HepG2 (cell line): ENCODE measurements at regions not wholly inside any gene's neighbourhood (a gene's known extent, or its start where the extent isn't known, plus 50 kb on each side); places are given as distances from the start of the nearest gene placed in this dataset.

Source experiments
- ATAC-seq: fragments of 200-7000 bp; cut with Tn5 transposase; 3 replicates; pipeline ENCODE4 v1.9.1; 2020; ENCODE audit warnings: mild to moderate bottlenecking, moderate library complexity
- BruUV-seq: library from RNA; stranded (reverse); fragments of 400-500 nt; replicated peaks from 2 replicates; lab custom pipeline; 2021; lab: Mats Ljungman, UMichigan
- CTCF ChIA-PET: fragments of 300-600 bp; formaldehyde crosslinking; extraction: SDS; loops from one replicate; lab custom pipeline; 2021; ENCODE audit warnings: low total read pairs, inconsistent platforms, low intra/inter-chr PET ratio; lab: Yijun Ruan, JAX
- POLR2A ChIA-PET: fragments of 350-600 bp; sonication (Branson Sonifier 250); formaldehyde crosslinking; loops from one replicate; lab custom pipeline; 2020; ENCODE audit warnings: antibody characterized with exemption, inconsistent platforms; lab: Yijun Ruan, JAX
- DNase-seq: peaks from one replicate; pipeline ENCODE4 v3.0.0-alpha.2; 2015; ENCODE audit warnings: low spot score
- FAIRE-seq: peaks from 3 replicates; lab custom pipeline; 2011; peaks lifted over from hg19 to GRCh38; lab: Jason Lieb, UNC
- H2AFZ ChIP-seq: one replicate; pipeline ENCODE4 v1.6.1; 2011; ENCODE audit warnings: low read length, inconsistent platforms
- H3K27ac ChIP-seq: fragments of 300-600 bp; 3 replicates; pipeline ENCODE4 v1.8.0; 2011; ENCODE audit warnings: mixed run types, mild to moderate bottlenecking, mixed read lengths, low read length, inconsistent platforms; ENCODE audit not compliant: insufficient read depth; ENCODE audit errors: extremely low read length
- H3K27me3 ChIP-seq, 2 experiments: fragments of 200-600 bp in 1 of 2; 2 replicates in 1 of 2; 3 replicates in 1 of 2; pipeline versions ENCODE4 v1.6.0 to v1.8.0; 2011; ENCODE audit warnings: low read length in 2 of 2, mild to moderate bottlenecking in 2 of 2, moderate library complexity in 2 of 2, inconsistent platforms in 1 of 2; ENCODE audit not compliant: insufficient read depth in 2 of 2, control insufficient read depth in 1 of 2
- H3K36me3 ChIP-seq, 2 experiments: fragments of 200-600 bp in 1 of 2; replicated peaks in 1 of 2; 2 replicates in 1 of 2; 3 replicates in 1 of 2; pipeline versions ENCODE4 v1.5.1 to v1.8.0; 2011; ENCODE audit warnings: low read length in 2 of 2, inconsistent platforms in 1 of 2; ENCODE audit not compliant: insufficient read depth in 2 of 2, control insufficient read depth in 1 of 2
- H3K4me1 ChIP-seq: 2 replicates; pipeline ENCODE4 v1.5.1; 2012; ENCODE audit warnings: low read length, inconsistent platforms; ENCODE audit not compliant: insufficient read depth
- H3K4me2 ChIP-seq: 2 replicates; pipeline ENCODE4 v1.6.0; 2011; ENCODE audit warnings: low read depth, low read length, inconsistent platforms
- H3K4me3 ChIP-seq, 3 experiments: fragments of 200-600 bp in 1 of 3; sonication (generic), shearing (Covaris generic) in 1 of 3; replicated peaks in 1 of 3; 2 replicates each; pipeline ENCODE4 v1.5.1; 2011 to 2016; ENCODE audit warnings: low read length in 3 of 3, inconsistent platforms in 2 of 3, low read depth in 2 of 3, mild to moderate bottlenecking in 2 of 3, control low read depth in 1 of 3, mixed read lengths in 1 of 3; ENCODE audit not compliant: insufficient read depth in 1 of 3
- H3K79me2 ChIP-seq: one replicate; pipeline ENCODE4 v1.6.1; 2011; ENCODE audit warnings: low read length, inconsistent platforms; ENCODE audit not compliant: insufficient read depth
- H3K9ac ChIP-seq: 2 replicates; pipeline ENCODE4 v1.6.0; 2011; ENCODE audit warnings: mild to moderate bottlenecking, low read depth, low read length, inconsistent platforms; ENCODE audit not compliant: insufficient read depth
- H3K9me3 ChIP-seq: 2 replicates; pipeline ENCODE4 v1.5.1; 2012; ENCODE audit warnings: mild to moderate bottlenecking, low read length
- H4K20me1 ChIP-seq: 2 replicates; pipeline ENCODE4 v1.6.0; 2011; ENCODE audit warnings: inconsistent platforms, mild to moderate bottlenecking, low read length, moderate library complexity; ENCODE audit not compliant: insufficient read depth
- AHR ChIP-seq: IDR thresholded peaks from 2 replicates; pipeline ENCODE4 v1.6.1; 2018; ENCODE audit warnings: missing genetic modification reagents, missing compliant biosample characterization
- ATM ChIP-seq: fragments of 450-650 bp; IDR thresholded peaks from 2 replicates; pipeline ENCODE4 v1.7.1; 2017; ENCODE audit warnings: mild to moderate bottlenecking, borderline replicate concordance
- CBX1 ChIP-seq: IDR thresholded peaks from one replicate; pipeline ENCODE4 v1.6.1; 2016; ENCODE audit warnings: antibody characterized with exemption, low read depth
- ELF1 ChIP-seq: sonication (generic); formaldehyde crosslinking; IDR thresholded peaks from 2 replicates; pipeline ENCODE4 v1.4.0; 2020; ENCODE audit warnings: missing genetic modification reagents
- MATR3 ChIP-seq: sonication (generic); formaldehyde crosslinking; IDR thresholded peaks from 2 replicates; pipeline ENCODE4 v1.4.0; 2020; ENCODE audit warnings: missing genetic modification reagents
- MLLT10 ChIP-seq: sonication (generic); formaldehyde crosslinking; IDR thresholded peaks from 2 replicates; pipeline ENCODE4 v1.4.0; 2020; ENCODE audit warnings: missing genetic modification reagents
- RFXANK ChIP-seq: IDR thresholded peaks from 2 replicates; pipeline ENCODE4 v1.6.1; 2016
- SALL1 ChIP-seq: sonication (generic); formaldehyde crosslinking; IDR thresholded peaks from 2 replicates; pipeline ENCODE4 v1.8.0; 2022; ENCODE audit warnings: mild to moderate bottlenecking, missing genetic modification reagents
- SP1 ChIP-seq, 2 experiments: fragments of 450-650 bp in 1 of 2; sonication (generic) in 1 of 2; formaldehyde crosslinking in 1 of 2; IDR thresholded peaks; 2 replicates each; pipeline versions ENCODE4 v1.4.0 to v1.6.1; 2016 to 2020; ENCODE audit warnings: missing genetic modification reagents in 1 of 2
- ZFP37 ChIP-seq: sonication (generic); formaldehyde crosslinking; IDR thresholded peaks from 2 replicates; pipeline ENCODE4 v1.4.0; 2020; ENCODE audit warnings: missing genetic modification reagents, borderline replicate concordance
- ZNF207 ChIP-seq: fragments of 450-650 bp; IDR thresholded peaks from 2 replicates; pipeline ENCODE4 v1.6.1; 2016; ENCODE audit warnings: antibody characterized with exemption, borderline replicate concordance
- ZNF260 ChIP-seq: sonication (generic); formaldehyde crosslinking; IDR thresholded peaks from 2 replicates; pipeline ENCODE4 v1.4.0; 2020; ENCODE audit warnings: missing genetic modification reagents, low read depth, mild to moderate bottlenecking, borderline replicate concordance
- ZNF773 ChIP-seq: sonication (generic); formaldehyde crosslinking; IDR thresholded peaks from 2 replicates; pipeline ENCODE4 v1.4.0; 2020; ENCODE audit warnings: missing genetic modification reagents, borderline replicate concordance
- WGBS: methylation state at CpG from one replicate; pipeline ENCODE4 v1.1.6; 2017; ENCODE audit warnings: low lambda C conversion rate; 5-methylcytosine and 5-hydroxymethylcytosine counted together
- in situ Hi-C: cut with HindIII; loops from 2 replicates; pipeline ENCODE4 v1.10.0; 2017; ENCODE audit warnings: low pct_unique_long_range_greater_than_20kb; ENCODE audit not compliant: extremely low pct_ligation_motif_present
- intact Hi-C: fragments of 100-400 bp; cut with micrococcal nuclease; formaldehyde crosslinking; loops from one replicate; pipeline ENCODE4 v1.10.0; 2022; ENCODE audit not compliant: unreplicated experiment
- TF ChIP-seq, protein P1 (sequence below): sonication (generic); formaldehyde crosslinking; IDR thresholded peaks from 2 replicates; pipeline ENCODE4 v1.5.0; 2020; ENCODE audit warnings: mild to moderate bottlenecking, missing genetic modification reagents
- TF ChIP-seq, protein P2 (sequence below): fragments of 450-650 bp; IDR thresholded peaks from 2 replicates; pipeline ENCODE4 v1.6.1; 2017
- TF ChIP-seq, protein P3 (sequence below): sonication (generic); formaldehyde crosslinking; IDR thresholded peaks from 2 replicates; pipeline ENCODE4 v1.8.0; 2022; ENCODE audit warnings: missing genetic modification reagents, mild to moderate bottlenecking, inconsistent platforms, borderline replicate concordance
- TF ChIP-seq, protein P4 (sequence below): sonication (generic); formaldehyde crosslinking; IDR thresholded peaks from 2 replicates; pipeline ENCODE4 v1.9.0; 2021; ENCODE audit warnings: missing genetic modification reagents, mild to moderate bottlenecking, borderline replicate concordance
- TF ChIP-seq, protein P5 (sequence below): IDR thresholded peaks from 2 replicates; pipeline ENCODE4 v1.6.1; 2016; ENCODE audit warnings: missing genetic modification reagents, missing compliant biosample characterization
- TF ChIP-seq, protein P6 (sequence below): sonication (generic); formaldehyde crosslinking; IDR thresholded peaks from 2 replicates; pipeline ENCODE4 v1.4.0; 2020; ENCODE audit warnings: missing genetic modification reagents

DNA sequence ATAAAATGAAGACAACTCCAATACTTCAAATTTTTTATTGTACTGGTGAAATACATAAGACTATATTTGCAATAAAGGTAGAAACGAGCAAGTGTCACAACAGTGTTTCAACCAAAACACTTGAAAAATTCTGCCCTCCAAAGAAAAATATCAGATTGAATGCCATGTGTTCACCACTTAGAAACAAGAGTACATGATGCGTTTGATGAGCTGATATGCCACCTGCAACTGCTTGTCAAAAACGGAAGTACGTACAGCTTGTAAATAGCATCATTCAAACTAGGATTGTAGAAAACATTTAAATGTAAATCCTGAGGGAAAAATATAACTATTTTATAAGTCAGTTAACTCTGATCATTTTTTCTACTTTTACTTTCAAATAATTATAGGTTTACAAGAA, 276.1 kb downstream of the ANTXR2 start (continued):
- TF ChIP-seq ZNF260 (CRISPR knock-in tag) (no peak), SP1 (IDR thresholded peaks at IDR 0.05) (no peak), SP1 (CRISPR knock-in tag; IDR thresholded peaks at IDR 0.05) (no peak)
- TF ChIP-seq, protein P1, sequence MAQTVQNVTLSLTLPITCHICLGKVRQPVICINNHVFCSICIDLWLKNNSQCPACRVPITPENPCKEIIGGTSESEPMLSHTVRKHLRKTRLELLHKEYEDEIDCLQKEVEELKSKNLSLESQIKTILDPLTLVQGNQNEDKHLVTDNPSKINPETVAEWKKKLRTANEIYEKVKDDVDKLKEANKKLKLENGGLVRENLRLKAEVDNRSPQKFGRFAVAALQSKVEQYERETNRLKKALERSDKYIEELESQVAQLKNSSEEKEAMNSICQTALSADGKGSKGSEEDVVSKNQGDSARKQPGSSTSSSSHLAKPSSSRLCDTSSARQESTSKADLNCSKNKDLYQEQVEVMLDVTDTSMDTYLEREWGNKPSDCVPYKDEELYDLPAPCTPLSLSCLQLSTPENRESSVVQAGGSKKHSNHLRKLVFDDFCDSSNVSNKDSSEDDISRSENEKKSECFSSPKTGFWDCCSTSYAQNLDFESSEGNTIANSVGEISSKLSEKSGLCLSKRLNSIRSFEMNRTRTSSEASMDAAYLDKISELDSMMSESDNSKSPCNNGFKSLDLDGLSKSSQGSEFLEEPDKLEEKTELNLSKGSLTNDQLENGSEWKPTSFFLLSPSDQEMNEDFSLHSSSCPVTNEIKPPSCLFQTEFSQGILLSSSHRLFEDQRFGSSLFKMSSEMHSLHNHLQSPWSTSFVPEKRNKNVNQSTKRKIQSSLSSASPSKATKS: no peak

DNA sequence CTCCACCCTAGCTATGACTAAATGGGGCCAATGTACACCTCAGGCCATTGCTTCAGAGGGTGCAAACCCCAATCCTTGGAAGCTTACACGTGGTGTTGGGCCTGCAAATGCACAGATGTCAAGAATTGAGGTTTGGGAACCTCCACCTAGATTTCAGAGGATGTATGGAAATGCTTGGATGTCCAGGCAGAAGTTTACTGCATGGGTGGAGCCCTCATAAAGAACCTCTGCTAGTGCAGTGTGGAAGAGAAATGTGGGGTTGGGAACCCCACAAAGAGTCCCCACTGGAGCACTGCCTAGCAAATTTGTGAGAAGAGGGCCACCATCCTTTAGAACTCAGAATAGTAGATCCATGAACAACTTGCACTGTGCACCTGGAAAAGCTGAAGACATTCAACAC, 284.1 kb downstream of the ANTXR2 start:
- ChIA-PET CTCF (no interaction called here), POLR2A (no interaction called here)
- no peaks in the 10 kb centered on the region for H3K79me2 ChIP-seq
- ATAC-seq (no peak), DNase-seq (no peak), FAIRE-seq (no peak)
- H4K20me1 ChIP-seq: no peaks in the 10 kb centered on the region
- no peaks in the 10 kb centered on the region for H3K4me1 ChIP-seq
- intact Hi-C loops (no loop called here), in situ Hi-C loops (no loop called here)
- H3K9ac ChIP-seq: no peak overlapping the region
- no peak overlapping the region for H3K27ac ChIP-seq
- no peaks in the 10 kb centered on the region for H3K27me3 ChIP-seq
- no peak overlapping the region for H3K4me3 ChIP-seq
- BruUV-seq: no TSS peak
- WGBS: no CpG with 5 or more reads among the region's 1 CpG
- no peak overlapping the region for H3K4me2 ChIP-seq
- no peak overlapping the region for H2AFZ ChIP-seq
- peaks cover 75% of the 10 kb centered on the region for H3K9me3 ChIP-seq
- H3K36me3 ChIP-seq: no peaks in the 10 kb centered on the region
- no peak for TF ChIP-seq RFXANK (CRISPR knock-in tag)
- no peak for TF ChIP-seq ATM
- no peak for TF ChIP-seq ZNF773 (CRISPR knock-in tag)
- no peak for TF ChIP-seq MLLT10
- no peak for TF ChIP-seq MATR3
- TF ChIP-seq CBX1: no peak
- TF ChIP-seq, protein P2, sequence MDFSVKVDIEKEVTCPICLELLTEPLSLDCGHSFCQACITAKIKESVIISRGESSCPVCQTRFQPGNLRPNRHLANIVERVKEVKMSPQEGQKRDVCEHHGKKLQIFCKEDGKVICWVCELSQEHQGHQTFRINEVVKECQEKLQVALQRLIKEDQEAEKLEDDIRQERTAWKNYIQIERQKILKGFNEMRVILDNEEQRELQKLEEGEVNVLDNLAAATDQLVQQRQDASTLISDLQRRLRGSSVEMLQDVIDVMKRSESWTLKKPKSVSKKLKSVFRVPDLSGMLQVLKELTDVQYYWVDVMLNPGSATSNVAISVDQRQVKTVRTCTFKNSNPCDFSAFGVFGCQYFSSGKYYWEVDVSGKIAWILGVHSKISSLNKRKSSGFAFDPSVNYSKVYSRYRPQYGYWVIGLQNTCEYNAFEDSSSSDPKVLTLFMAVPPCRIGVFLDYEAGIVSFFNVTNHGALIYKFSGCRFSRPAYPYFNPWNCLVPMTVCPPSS: no peak
- TF ChIP-seq, protein P3, sequence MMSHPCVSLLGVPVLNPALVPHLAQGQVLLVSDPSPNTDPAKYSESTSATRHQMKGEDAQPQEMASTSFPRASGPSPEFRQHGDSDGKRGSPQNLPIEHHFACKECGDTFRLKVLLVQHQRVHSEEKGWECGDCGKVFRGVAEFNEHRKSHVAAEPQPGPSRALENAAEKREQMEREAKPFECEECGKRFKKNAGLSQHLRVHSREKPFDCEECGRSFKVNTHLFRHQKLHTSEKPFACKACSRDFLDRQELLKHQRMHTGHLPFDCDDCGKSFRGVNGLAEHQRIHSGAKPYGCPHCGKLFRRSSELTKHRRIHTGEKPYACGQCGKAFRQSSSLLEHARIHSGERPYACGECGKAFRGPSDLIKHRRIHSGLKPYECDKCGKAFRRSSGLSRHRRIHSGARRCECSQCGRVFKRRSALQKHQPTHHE (CRISPR knock-in tag): no peak
- TF ChIP-seq AHR (CRISPR knock-in tag): no peak
- TF ChIP-seq SALL1: no peak
- TF ChIP-seq ZFP37 (CRISPR knock-in tag): no peak
- TF ChIP-seq, protein P4, sequence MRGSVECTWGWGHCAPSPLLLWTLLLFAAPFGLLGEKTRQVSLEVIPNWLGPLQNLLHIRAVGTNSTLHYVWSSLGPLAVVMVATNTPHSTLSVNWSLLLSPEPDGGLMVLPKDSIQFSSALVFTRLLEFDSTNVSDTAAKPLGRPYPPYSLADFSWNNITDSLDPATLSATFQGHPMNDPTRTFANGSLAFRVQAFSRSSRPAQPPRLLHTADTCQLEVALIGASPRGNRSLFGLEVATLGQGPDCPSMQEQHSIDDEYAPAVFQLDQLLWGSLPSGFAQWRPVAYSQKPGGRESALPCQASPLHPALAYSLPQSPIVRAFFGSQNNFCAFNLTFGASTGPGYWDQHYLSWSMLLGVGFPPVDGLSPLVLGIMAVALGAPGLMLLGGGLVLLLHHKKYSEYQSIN (CRISPR knock-in tag): no peak
- TF ChIP-seq ZNF207: no peak
- TF ChIP-seq, protein P5, sequence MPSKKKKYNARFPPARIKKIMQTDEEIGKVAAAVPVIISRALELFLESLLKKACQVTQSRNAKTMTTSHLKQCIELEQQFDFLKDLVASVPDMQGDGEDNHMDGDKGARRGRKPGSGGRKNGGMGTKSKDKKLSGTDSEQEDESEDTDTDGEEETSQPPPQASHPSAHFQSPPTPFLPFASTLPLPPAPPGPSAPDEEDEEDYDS (CRISPR knock-in tag): no peak
- TF ChIP-seq, protein P6, sequence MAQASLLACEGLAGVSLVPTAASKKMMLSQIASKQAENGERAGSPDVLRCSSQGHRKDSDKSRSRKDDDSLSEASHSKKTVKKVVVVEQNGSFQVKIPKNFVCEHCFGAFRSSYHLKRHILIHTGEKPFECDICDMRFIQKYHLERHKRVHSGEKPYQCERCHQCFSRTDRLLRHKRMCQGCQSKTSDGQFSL (CRISPR knock-in tag): no peak
- TF ChIP-seq ELF1 (CRISPR knock-in tag): no peak
